ENCODE measurements at regions not wholly inside any gene's neighbourhood (a gene's known extent, or its start where the extent isn't known, plus 50 kb on each side); places are given as distances from the start of the nearest gene placed in this dataset.
A peak's percentile ranks its signal among the peaks of the same experiment; 100 is the strongest.

DNA sequence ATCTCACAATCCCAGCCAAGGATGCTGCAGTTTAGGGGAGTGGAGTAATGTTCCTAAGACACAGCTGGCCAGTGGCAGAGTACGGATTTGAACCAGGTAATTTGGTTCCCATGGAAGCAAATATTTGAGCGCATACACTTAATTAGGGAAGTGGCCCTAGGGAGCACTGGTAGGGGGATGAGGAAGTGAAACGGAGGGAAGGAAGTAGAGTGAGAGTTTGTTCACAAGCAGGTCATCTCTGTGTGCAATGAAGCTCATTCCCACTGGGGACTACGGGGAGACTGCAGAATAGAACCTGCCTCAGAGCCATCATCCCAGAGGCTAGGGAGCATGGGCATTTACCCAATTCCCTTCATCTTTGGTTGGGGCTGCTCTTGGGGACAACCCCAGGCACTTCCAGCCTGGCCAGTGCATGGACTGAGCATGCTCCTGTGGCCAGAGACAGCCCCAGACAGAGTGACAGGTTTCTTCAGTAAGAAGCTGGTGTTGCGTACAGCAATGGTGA lies 317.2 kb upstream of the PROK2 start:
- DNase-seq (ENCODE audit: low read depth in 1 of 2, low spot score in 1 of 2), result no peak

DNA sequence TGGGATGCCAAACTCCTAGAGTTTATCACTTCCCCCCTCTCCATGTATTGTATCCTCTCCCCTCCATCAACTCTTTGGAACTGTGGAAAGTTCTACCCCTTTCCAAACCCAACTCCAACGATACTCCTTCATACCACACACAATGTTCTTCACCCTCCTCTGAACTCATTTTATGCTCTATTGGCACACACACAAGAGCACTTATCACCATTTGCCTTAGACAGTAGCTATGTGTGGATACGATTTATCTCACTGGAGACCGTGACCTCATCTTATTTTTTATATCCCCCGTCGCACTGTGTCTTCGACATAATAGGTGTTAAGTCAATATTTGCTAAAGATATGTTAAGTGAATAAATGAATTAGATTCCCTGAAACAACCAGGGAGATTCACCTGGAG lies 316.5 kb upstream of the PROK2 start:
- no peak for DNase-seq (ENCODE audit: low read depth in 1 of 2, low spot score in 1 of 2)

DNA sequence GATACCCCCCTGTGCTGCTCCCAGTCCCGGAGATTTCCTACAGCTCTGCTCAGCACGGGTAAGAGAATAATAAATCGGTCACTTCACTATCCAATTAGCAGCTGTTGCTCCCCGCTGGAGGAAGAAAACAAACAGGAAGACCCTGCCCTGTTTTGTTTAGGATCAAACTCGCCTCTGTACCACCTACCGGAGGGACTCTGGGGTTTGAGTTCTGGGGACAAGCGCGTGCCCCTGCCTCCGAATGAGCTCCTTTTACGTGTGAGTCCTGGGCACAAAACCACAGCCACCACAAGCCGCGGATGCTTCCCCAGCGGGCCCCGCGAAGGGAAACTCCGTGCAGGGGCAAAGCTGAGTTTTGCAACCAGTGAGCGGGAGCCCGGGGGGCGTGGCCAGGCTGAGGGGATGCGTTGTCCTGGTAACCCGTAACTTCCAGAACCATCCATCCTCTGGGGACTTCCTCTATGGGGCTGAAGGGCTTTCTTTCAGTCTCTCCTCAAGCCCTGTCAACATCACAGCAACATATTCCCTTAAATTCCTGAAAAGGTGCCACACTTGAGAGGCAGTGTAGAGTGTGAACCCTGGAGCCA lies 315.7 kb upstream of the PROK2 start:
- peak; percentile 38 to 69 for DNase-seq (ENCODE audit: low read depth in 1 of 2, low spot score in 1 of 2)

DNA sequence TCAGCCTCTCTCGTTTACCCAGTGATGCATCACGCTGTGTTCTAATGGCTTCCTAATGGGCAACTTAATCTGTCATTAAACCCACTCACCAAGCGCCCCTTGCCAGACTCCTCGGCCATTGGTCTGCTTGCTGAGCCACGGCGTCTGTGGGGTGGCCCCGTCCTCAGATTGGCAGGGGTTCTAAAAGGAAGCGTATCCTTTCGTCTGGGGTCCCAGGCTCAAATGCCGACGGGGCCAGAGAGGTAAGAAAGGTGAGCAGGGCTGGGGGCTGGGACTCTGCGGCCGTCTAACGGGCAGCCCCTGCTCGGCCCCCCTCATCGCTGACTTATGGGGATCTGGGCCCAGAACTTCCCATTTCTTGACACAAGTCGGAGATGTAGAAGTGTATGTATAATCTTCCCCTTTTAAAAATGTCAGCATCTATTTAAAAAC lies 315.1 kb upstream of the PROK2 start:
- DNase-seq (ENCODE audit: low read depth in 1 of 2, low spot score in 1 of 2), result no peak

DNA sequence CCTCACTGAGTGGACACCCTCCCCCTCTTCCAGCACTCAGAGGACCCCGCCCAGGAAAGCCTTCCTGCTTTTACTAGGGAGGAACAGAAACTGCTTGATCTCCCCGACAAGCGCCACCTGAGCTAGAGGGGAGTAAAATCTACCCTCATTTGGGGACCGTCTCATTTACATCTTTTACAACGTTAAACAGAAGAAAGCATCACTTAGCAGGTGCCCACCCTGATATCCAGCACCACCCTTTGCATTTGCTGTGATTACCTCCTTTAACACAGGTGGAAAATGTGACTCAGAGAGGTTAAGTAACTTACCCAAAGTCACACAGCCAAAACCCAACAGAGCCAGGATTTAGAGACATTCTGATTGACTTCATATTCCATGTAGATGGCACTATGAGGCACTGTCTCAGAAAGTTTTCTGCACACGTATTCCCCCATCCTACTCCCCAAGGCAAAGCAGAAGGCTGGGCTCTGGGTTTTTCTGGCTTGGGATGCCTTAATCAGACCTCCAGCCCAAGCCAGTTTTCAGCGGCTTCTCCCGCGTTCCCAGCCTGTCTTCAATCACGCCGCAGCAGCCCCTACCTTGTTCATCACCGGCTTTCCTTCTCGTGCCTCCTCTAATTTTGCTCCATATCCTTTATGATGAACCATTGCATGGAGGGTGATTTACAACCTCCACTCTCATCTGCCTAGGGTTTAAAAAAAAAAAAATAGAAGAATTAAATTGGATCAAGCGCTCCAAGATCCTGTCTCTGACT lies 314.6 kb upstream of the PROK2 start:
- no peak for DNase-seq (ENCODE audit: low read depth in 1 of 2, low spot score in 1 of 2)

DNA sequence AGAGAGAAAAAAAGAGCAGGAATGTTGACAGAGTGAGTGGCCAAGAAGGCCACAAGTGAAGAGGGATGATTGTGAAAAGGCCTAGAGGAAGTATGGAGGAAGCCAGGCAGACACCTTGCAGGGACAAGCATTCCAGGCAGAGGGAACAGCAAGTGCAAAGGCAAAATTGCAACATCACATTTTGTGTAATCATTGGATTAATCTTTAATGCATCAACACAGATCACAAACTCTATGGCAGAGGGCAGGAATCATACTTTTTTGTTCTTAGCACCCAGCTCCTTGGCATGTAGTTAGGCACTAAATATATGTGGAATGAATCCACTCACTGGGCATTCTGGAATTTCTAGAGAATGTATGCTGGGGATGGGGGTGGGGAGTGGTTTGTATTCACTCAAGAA lies 312.1 kb upstream of the PROK2 start:
- DNase-seq (ENCODE audit: low read depth in 1 of 2, low spot score in 1 of 2), result no peak

DNA sequence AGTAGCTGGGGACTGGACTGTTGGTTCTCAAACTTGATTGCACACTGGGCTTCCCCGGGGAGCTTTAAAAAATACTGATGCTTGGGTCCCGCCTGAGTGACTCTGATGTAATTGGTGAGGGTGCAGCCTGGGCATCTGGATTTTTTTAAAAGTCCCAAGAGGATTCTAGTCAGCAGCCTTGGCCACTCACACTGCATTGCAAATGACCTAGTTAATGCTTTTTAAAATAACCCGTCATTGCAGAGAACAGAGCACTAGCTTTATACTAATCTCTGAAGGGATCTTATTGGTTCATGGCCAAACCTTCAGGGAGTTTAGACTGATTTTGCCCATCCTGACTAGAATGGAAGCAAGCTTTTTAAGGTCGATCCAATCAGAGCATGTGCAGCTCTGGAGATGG lies 310.6 kb upstream of the PROK2 start:
- DNase-seq (ENCODE audit: low read depth in 1 of 2, low spot score in 1 of 2), result no peak

DNA sequence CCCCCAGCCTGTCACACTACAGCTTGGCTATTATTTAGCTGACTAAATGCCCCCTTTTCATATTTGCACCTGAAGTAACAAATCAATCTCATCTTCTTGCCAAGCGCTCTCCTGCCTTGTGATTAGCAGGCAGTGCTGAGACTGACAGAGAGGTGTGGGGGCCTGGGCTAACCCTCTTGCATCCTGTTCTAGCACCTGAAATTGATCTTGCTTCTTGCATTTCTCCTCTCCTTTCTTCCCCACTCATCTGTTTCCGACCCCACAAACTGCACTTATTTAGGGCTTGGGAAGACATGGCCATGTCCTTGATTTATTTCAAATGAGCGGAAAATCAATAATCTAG lies 309.0 kb upstream of the PROK2 start:
- no peak for DNase-seq (ENCODE audit: low read depth in 1 of 2, low spot score in 1 of 2)

DNA sequence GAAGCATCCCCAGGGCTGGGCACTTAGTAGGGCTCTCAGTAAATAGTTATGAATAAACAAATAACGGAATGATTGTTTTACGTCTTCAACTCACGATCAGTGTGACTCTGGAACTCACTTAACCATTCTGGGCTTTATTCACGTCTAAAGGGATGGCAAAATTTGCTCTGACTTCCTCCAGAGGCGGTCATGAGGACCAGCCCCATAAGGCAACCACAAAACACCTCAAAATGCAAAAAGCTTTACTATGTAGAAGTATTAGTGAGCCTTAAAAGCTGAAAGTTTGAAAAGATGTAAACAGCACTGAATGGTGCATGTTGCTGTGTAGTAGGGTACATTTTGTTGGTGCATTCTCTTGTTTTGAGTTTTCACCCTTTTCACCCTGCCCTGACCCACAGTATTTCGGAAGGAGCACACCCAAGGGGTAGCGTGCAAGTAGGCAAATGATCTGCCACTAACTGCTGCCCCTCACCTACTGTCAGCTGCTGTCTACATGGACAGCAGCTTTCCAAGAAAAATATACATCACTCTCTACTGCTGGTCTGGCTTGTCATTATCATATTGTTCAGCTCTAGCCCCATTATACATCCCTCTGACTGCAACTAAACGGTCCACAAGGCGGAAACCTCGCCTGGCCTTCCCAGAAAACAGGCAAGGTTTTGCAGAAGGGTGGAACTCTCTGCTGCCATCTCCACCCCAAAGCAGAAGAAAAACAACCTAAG lies 308.5 kb upstream of the PROK2 start:
- DNase-seq (ENCODE audit: low read depth in 1 of 2, low spot score in 1 of 2), result no peak

DNA sequence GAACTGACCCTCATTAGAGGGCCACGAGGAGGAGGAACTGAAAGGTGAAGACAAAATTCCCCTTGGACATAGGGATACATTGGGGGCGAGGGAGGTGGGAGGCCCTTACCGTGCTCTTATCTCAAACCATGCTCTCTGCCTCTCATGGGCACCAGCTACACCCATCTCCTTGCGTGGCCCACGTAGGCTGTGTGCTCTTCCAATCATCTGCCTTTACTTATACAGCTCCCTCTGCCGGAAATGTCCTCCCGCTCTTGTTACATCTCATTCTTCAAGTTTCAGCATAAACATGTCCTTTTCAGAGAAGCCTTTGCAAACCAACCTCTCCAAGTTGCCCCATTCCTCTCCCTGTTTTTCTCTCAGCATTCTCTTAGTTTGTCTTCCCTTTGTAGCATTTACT lies 307.8 kb upstream of the PROK2 start:
- no peak for DNase-seq (ENCODE audit: low read depth in 1 of 2, low spot score in 1 of 2)

DNA sequence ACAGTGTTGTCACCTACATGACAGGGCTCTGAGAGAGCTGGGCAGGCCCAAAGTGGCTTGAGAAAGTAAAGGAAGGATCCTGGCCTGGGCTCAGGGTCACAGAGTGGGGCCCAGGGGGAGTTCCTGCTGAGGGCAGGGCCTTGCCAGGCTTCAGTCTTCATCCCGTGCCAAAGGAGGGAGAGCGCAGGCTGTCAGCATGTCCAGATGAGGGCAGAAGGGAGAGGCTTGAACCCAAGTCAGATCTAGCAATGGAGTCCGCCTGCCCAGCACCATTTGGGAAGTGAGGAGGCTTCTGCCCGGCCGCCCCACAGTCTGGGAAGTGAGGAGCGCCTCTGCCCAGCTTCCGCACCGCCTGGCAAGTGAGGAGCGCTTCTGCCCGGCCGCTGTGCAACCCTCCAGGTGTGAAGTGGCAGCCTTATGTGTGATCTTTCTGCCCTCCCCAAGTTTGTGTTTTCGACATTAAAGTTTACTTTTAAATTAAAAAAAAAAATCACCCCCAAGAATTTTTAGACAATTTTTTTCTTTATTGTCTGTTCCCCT lies 303.6 kb upstream of the PROK2 start:
- no peak for DNase-seq (ENCODE audit: low read depth in 1 of 2, low spot score in 1 of 2)

DNA sequence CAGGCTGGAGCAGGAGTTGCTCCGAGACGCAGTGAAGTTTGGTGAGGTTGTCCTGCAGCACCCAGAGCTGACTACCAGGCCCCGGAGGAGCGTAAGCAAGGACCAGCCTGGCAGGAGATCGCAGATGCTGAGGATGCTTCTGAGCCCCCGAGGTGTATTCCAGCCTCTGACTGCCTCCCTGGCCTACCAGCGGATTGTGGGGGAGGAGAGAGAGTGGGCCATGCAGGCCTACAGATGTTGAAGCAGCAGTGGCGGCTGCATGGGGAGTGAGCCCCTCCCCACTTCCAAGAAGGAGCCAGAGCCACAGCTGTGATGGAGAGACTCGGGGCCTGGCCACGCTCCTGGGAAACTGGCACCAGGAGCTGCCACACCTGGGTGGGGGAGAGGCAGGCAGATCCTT lies 302.5 kb upstream of the PROK2 start:
- DNase-seq (ENCODE audit: low read depth in 1 of 2, low spot score in 1 of 2), result no peak

DNA sequence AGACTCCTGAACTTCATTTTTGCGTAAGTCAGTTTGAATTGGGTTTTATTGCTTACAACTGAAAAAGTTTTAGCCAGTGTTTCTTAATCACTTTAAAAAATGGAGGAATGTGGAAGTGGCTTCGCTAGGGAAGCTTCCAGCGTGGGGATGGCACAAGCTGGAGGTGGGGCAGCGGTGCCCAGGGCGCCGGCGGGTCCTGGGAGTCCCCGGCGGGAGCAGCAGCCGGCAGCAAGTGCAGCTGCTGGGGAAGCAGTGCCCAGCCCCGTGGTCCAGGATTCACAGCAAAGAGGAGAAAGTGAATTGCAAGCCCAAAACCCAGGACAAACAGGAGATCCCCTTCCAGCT lies 301.8 kb upstream of the PROK2 start:
- DNase-seq (ENCODE audit: low read depth in 1 of 2, low spot score in 1 of 2), result no peak

DNA sequence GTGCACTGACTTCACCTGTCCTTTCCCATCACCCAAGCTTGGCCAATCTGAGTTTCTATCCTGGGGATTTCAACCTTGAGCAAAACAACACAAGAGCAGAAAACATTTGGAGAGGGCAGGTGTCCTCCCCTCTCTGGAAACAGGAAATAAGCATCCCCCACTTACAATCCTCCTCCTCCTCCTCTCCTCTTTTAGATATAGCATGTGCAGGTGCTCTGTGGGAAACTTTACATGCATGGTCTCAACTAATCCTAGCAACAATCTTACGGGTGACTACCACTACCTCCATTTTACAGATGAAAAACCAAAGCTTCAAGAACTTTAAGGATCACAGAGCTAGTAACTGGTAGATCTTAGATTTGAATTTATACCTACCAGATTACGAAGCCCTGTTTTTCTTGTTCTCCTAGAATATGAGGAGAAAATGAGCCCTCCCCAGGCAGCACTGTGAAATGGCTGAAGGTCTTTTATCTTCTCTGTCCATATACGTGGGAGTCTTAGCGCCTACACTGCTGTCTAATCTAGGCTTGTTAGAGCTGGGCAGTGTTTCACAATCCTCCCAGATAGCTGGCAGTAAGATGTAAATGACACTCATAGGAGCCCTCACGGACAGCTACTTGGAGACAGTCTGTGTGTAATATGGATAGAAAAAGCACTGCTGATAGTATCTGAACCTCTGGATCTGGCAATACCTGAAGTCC lies 301.2 kb upstream of the PROK2 start:
- no peak for DNase-seq (ENCODE audit: low read depth in 1 of 2, low spot score in 1 of 2)

DNA sequence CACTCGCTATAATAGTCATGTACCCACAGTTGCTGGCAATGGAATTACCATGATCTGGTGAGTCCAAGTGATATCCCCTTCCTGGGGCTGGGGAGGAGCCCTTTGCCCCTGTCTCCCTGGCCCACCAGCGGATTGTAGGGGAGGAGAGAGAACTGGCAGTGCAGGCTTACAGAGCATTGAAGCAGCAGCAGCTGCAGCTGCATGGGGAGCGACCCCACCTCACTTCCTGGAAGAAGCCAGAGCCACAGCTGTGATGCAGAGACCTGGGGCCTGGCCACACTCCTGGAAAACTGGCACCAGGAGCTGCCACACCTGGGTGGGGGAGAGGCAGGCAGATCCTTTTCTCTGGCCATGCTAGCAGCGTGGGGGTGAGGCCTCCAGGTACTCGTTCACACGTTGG lies 300.1 kb upstream of the PROK2 start:
- DNase-seq (ENCODE audit: low read depth in 1 of 2, low spot score in 1 of 2), result no peak

DNA sequence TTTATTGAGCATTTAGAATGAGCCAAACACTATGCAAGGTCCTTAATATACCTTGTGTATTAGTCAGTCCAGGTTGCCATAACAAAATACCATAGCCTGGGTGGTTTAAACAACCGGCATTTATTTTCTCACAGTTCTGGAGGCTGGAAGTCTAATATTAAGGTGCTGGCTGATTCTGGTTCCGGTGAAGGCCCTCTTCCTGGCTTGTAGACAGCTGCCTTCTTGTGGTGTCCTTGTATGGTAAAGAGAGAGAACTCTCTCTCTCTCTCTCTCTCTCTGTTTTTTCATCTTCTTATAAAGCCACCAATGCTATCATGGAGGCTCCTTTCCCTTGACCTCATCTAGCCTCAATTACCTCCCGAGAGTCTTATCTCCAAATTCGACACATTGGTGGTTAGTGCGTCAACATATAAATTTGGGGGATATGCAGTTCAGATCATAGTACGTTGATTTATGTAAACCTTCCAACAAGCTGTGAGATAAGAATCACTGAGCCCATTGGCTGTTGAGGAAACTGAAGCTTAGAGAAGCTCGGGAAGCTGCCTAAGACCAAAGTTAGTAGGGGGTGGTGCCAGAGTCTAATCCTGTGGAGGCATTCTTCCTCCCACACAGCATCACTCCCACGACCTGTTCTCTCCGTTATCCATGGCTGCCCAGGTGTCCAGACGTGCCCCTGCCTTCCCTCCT lies 298.0 kb upstream of the PROK2 start:
- no peak for DNase-seq (ENCODE audit: low read depth in 1 of 2, low spot score in 1 of 2)

DNA sequence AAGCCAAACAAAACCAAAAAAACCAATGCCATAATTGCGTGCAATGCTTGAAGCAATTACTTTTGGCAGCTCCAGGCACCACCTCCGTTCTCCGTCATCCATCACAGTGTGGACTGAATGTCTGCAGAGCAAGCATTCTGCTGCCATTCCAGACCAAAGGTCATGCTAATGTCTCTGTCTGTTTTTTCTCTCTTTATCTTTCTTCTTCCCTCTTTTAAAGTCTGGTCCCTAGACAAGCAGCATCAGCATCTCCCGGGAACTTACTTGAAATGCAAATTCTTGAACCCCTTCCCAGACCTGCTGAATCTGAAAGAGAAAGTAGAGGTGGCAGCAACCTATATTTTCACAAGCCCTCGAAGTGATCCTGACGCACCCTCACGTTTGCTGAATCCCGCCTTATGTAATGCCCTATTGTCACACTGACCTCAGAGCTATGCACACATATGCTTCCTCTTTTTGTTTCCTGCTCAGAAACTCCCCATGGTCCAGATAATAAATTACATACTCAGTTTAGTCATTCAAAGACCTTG lies 297.3 kb upstream of the PROK2 start:
- DNase-seq (ENCODE audit: low read depth in 1 of 2, low spot score in 1 of 2), result no peak

DNA sequence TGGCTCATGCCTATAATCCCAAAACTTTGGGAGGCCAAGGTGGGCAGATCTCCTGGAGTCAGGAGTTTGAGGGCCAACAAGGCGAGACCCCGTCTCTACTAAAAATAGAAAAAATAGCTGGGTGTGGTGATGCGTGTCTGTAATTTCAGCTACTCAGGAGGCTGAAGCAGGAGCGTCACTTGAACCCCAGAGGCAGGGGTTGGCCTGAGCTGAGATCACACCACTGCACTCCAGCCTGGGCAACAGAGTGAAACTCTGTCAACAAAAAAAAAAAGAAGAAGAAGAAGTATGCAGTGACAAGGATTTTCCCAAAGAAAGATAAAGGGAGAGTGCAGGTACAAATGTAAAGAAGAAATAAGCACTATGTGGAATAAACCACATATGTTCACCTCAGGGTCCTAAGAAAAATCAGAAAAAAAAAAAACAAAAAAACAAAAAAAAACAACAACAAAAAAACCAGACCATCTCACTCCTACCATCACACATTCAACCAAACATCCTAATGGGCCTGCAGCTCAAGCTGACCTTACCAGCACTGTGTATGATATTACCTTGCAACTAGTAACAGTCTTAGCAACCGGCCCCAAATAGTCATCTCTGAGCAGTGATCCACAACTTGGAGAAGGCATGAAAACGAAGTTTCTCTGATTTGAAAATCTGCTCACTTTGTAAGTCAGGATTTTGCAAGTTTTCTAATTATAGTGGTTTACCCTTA lies 296.7 kb upstream of the PROK2 start:
- no peak for DNase-seq (ENCODE audit: low read depth in 1 of 2, low spot score in 1 of 2)

DNA sequence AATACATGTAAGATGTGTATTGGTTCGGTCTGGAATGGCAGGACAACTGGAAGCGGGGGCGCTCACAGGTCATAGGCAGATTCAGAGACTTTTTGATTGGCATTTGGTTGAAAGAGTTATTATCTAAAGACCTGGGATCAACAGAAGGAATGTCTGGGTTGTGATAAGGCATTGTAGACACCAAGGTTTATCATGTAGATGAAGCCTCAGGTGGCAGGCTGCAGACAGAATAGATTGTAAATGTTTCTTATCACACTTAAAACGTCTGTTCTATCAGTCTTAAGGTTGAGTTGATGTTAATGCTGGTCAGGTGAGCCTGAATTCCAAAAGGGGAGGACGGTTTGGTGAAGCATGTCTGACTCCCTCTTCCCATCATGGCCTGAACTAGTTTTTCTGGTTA lies 295.9 kb upstream of the PROK2 start:
- no peak for DNase-seq (ENCODE audit: low read depth in 1 of 2, low spot score in 1 of 2)

DNA sequence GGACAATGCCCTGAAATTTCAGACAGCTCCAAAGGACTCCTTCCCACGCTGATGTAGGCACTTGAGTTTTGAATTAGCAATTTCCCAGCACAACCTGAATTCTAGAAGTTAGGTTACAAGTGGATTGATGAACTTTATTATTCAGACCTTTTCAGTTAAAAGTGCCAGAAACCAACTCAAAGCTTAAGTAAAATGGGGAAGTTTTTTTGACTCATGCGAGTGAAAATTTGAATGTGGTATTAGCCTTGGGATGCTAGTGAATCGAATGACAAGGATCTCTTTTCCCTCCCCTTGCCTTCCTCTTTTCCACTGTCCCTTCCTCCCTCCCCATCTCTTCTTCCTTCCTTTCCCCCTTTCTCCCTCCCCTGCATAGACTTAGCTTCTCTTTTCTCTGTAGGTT lies 295.1 kb upstream of the PROK2 start:
- no peak for DNase-seq (ENCODE audit: low read depth in 1 of 2, low spot score in 1 of 2)
